Neural cell (in vitro differentiated cells): ENCODE measurements at regions not wholly inside any gene's neighbourhood (a gene's known extent, or its start where the extent isn't known, plus 50 kb on each side); places are given as distances from the start of the nearest gene placed in this dataset.

Experiments used
- H2AFZ ChIP-seq: fragments of 200-600, 300-800 bp; sonication (generic), shearing (Covaris generic); 2 replicates; pipeline ENCODE4 v1.6.0; 2014; ENCODE audit warnings: low read depth, mild to moderate bottlenecking, antibody characterized with exemption, low read length, moderate library complexity
- H3F3A ChIP-seq: fragments of 200-600 bp; shearing (Covaris generic); 2 replicates; pipeline ENCODE4 v1.6.1; 2016; ENCODE audit warnings: mild to moderate bottlenecking, moderate library complexity, mixed read lengths, antibody characterized with exemption, low read length; ENCODE audit not compliant: insufficient read depth, poor library complexity, severe bottlenecking
- H3K27ac ChIP-seq: fragments of 200-600, 300-800 bp; sonication (generic), shearing (Covaris generic); 2 replicates; pipeline ENCODE4 v1.5.1; 2014; ENCODE audit warnings: mild to moderate bottlenecking, low read length, moderate library complexity
- H3K27me3 ChIP-seq: fragments of 300-800, 200-600 bp; sonication (generic), shearing (Covaris generic); 2 replicates; pipeline ENCODE4 v1.6.0; 2014; ENCODE audit warnings: mild to moderate bottlenecking, low read depth, low read length, moderate library complexity; ENCODE audit not compliant: insufficient read depth
- H3K36me3 ChIP-seq: fragments of 300-800, 200-600 bp; sonication (generic), shearing (Covaris generic); 2 replicates; pipeline ENCODE4 v1.5.1; 2014; ENCODE audit warnings: mild to moderate bottlenecking, antibody characterized with exemption, low read length, moderate library complexity; ENCODE audit not compliant: insufficient read depth
- H3K4me2 ChIP-seq: fragments of 300-800, 200-600 bp; sonication (generic), shearing (Covaris generic); 2 replicates; pipeline ENCODE4 v1.6.0; 2014; ENCODE audit warnings: mild to moderate bottlenecking, low read length
- H3K4me3 ChIP-seq: fragments of 300-800, 200-600 bp; sonication (generic), shearing (Covaris generic); 2 replicates; pipeline ENCODE4 v1.5.1; 2014; ENCODE audit warnings: mild to moderate bottlenecking, low read length, moderate library complexity
- H3K79me2 ChIP-seq: fragments of 200-600 bp; shearing (Covaris generic); replicated peaks from 2 replicates; pipeline ENCODE4 v1.6.0; 2014; ENCODE audit warnings: mild to moderate bottlenecking, low read length, moderate library complexity; ENCODE audit not compliant: insufficient read depth
- H3K9ac ChIP-seq: fragments of 300-800, 200-600 bp; sonication (generic), shearing (Covaris generic); 2 replicates; pipeline ENCODE4 v1.6.1; 2016; ENCODE audit warnings: mild to moderate bottlenecking, low read length, mixed read lengths
- H3K9me2 ChIP-seq: fragments of 200-600 bp; shearing (Covaris generic); 2 replicates; pipeline ENCODE4 v1.6.1; 2016; ENCODE audit warnings: mild to moderate bottlenecking, low read length, mixed read lengths; ENCODE audit not compliant: insufficient read depth
- H3K9me3 ChIP-seq: fragments of 200-600, 300-800 bp; sonication (generic), shearing (Covaris generic); 2 replicates; pipeline ENCODE4 v1.6.1; 2016; ENCODE audit warnings: mild to moderate bottlenecking, mixed run types, low read length, moderate library complexity, mixed read lengths
- H4K20me1 ChIP-seq: fragments of 200-600 bp; shearing (Covaris generic); 2 replicates; pipeline ENCODE4 v1.6.1; 2016; ENCODE audit warnings: mild to moderate bottlenecking, mixed run types; ENCODE audit not compliant: insufficient read depth
- EP300 ChIP-seq: fragments of 450-650 bp; conservative IDR thresholded peaks from 2 replicates; pipeline ENCODE4 v1.6.1; 2014; ENCODE audit warnings: antibody characterized with exemption, mild to moderate bottlenecking, moderate library complexity; ENCODE audit not compliant: poor library complexity, severe bottlenecking
- EZH2 ChIP-seq: fragments of 200-600, 300-800 bp; shearing (Covaris generic), sonication (generic); IDR thresholded peaks from 2 replicates; pipeline ENCODE4 v1.6.1; 2014; ENCODE audit warnings: antibody characterized with exemption, low read length, borderline replicate concordance, mild to moderate bottlenecking; ENCODE audit not compliant: insufficient read depth, poor library complexity, severe bottlenecking
- MXI1 ChIP-seq: fragments of 450-650 bp; conservative IDR thresholded peaks from 2 replicates; pipeline ENCODE4 v1.6.1; 2014; ENCODE audit warnings: antibody characterized with exemption, mild to moderate bottlenecking; ENCODE audit not compliant: poor library complexity, severe bottlenecking
- POLR2AphosphoS5 ChIP-seq: IDR thresholded peaks from 2 replicates; pipeline ENCODE4 v1.6.1; 2012
- RAD21 ChIP-seq: fragments of 450-650 bp; conservative IDR thresholded peaks from 2 replicates; pipeline ENCODE4 v1.6.1; 2014; ENCODE audit warnings: antibody characterized with exemption, mild to moderate bottlenecking, moderate library complexity
- SMC3 ChIP-seq: fragments of 450-650 bp; conservative IDR thresholded peaks from 2 replicates; pipeline ENCODE4 v1.6.1; 2014; ENCODE audit warnings: antibody characterized with exemption, mild to moderate bottlenecking, moderate library complexity; ENCODE audit not compliant: poor library complexity
- TAF1 ChIP-seq: IDR thresholded peaks from 2 replicates; pipeline ENCODE4 v1.6.1; 2012; ENCODE audit warnings: low read depth
- TF ChIP-seq, protein P1 (sequence below): IDR thresholded peaks from 2 replicates; pipeline ENCODE4 v1.6.1; 2012; ENCODE audit warnings: borderline replicate concordance
- TF ChIP-seq, protein P2 (sequence below): fragments of 450-650 bp; IDR thresholded peaks from 2 replicates; pipeline ENCODE4 v1.5.1; 2014; ENCODE audit warnings: antibody characterized with exemption, mild to moderate bottlenecking, moderate library complexity; ENCODE audit not compliant: poor library complexity, severe bottlenecking

DNA sequence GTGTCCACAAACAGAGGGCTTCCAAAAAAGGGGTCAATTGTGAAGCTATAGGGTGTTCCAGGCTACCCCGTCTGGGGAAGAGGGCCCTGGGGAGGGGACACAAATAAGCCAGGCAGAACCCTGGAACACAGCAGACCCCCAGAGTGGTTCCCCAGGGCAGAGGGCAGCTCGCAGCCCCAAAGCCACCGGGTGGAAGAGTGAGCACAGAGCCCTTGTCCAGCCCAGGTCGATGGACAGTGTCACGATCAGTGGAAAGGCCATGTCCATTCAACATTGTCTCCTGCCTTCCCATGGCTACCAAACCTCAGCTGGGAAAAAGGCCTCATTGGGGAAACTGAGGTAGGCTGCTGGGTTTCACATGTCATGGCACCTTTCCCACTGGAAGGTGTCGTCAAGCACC lies 131.4 kb downstream of the DICER1 start:
- H3K27me3 ChIP-seq: no peaks in the 10 kb centered on the region
- no peak overlapping the region for H3K4me2 ChIP-seq
- no peaks in the 10 kb centered on the region for H3K9me3 ChIP-seq
- no peaks in the 10 kb centered on the region for H3K9me2 ChIP-seq
- H3F3A ChIP-seq: no peaks in the 10 kb centered on the region
- TF ChIP-seq, protein P1, sequence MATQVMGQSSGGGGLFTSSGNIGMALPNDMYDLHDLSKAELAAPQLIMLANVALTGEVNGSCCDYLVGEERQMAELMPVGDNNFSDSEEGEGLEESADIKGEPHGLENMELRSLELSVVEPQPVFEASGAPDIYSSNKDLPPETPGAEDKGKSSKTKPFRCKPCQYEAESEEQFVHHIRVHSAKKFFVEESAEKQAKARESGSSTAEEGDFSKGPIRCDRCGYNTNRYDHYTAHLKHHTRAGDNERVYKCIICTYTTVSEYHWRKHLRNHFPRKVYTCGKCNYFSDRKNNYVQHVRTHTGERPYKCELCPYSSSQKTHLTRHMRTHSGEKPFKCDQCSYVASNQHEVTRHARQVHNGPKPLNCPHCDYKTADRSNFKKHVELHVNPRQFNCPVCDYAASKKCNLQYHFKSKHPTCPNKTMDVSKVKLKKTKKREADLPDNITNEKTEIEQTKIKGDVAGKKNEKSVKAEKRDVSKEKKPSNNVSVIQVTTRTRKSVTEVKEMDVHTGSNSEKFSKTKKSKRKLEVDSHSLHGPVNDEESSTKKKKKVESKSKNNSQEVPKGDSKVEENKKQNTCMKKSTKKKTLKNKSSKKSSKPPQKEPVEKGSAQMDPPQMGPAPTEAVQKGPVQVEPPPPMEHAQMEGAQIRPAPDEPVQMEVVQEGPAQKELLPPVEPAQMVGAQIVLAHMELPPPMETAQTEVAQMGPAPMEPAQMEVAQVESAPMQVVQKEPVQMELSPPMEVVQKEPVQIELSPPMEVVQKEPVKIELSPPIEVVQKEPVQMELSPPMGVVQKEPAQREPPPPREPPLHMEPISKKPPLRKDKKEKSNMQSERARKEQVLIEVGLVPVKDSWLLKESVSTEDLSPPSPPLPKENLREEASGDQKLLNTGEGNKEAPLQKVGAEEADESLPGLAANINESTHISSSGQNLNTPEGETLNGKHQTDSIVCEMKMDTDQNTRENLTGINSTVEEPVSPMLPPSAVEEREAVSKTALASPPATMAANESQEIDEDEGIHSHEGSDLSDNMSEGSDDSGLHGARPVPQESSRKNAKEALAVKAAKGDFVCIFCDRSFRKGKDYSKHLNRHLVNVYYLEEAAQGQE: no peak
- TF ChIP-seq SMC3 (no peak), MXI1 (no peak), RAD21 (no peak), EZH2 (no peak), POLR2AphosphoS5 (no peak), EP300 (no peak), TAF1 (no peak)
- TF ChIP-seq, protein P2, sequence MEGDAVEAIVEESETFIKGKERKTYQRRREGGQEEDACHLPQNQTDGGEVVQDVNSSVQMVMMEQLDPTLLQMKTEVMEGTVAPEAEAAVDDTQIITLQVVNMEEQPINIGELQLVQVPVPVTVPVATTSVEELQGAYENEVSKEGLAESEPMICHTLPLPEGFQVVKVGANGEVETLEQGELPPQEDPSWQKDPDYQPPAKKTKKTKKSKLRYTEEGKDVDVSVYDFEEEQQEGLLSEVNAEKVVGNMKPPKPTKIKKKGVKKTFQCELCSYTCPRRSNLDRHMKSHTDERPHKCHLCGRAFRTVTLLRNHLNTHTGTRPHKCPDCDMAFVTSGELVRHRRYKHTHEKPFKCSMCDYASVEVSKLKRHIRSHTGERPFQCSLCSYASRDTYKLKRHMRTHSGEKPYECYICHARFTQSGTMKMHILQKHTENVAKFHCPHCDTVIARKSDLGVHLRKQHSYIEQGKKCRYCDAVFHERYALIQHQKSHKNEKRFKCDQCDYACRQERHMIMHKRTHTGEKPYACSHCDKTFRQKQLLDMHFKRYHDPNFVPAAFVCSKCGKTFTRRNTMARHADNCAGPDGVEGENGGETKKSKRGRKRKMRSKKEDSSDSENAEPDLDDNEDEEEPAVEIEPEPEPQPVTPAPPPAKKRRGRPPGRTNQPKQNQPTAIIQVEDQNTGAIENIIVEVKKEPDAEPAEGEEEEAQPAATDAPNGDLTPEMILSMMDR: no peak
- no peak overlapping the region for H2AFZ ChIP-seq
- no peaks in the 10 kb centered on the region for H3K79me2 ChIP-seq
- H4K20me1 ChIP-seq: no peaks in the 10 kb centered on the region
- H3K9ac ChIP-seq: no peak overlapping the region
- no peak overlapping the region for H3K4me3 ChIP-seq
- no peaks in the 10 kb centered on the region for H3K36me3 ChIP-seq
- H3K27ac ChIP-seq: no peak overlapping the region

DNA sequence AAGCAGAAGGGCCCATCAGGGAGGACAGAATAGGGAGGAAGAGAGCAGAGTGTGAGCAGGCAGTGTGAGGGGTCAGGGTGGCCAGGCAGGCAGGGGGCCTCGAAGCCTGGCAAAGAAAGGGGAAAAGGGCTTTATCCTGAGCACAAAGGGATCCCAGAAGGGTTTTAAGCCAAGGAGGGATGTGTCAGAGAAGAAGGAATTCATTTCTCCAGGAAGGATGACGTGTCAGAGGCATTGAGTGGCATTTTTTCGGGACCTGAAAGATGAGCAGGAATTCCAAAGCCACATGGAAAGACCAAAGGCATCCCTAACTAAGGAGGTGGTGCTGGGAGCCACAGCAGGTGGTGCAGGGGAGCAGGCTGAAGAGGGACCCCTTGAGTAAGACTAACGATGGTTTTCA lies 132.1 kb downstream of the DICER1 start:
- no peaks in the 10 kb centered on the region for H3K9me2 ChIP-seq
- TF ChIP-seq POLR2AphosphoS5 (no peak), TAF1 (no peak), MXI1 (no peak), RAD21 (no peak), EP300 (no peak), EZH2 (no peak)
- TF ChIP-seq, protein P2: no peak
- TF ChIP-seq, protein P1: no peak

More for the DNA sequence above, 132.1 kb downstream of the DICER1 start:
- H3K27ac ChIP-seq: no peak overlapping the region
- H3K79me2 ChIP-seq: no peaks in the 10 kb centered on the region
- no peaks in the 10 kb centered on the region for H3K36me3 ChIP-seq
- no peaks in the 10 kb centered on the region for H4K20me1 ChIP-seq
- H2AFZ ChIP-seq: no peak overlapping the region
- no peaks in the 10 kb centered on the region for H3F3A ChIP-seq
- H3K9ac ChIP-seq: no peak overlapping the region
- no peak overlapping the region for H3K4me2 ChIP-seq
- H3K27me3 ChIP-seq: no peaks in the 10 kb centered on the region
- H3K4me3 ChIP-seq: no peak overlapping the region
- H3K9me3 ChIP-seq: no peaks in the 10 kb centered on the region
